ENCODE measurements at regions not wholly inside any gene's neighbourhood (a gene's known extent, or its start where the extent isn't known, plus 50 kb on each side); places are given as distances from the start of the nearest gene placed in this dataset.

GRCh38 chr9:26565118-26565517, 327.5 kb downstream of the CAAP1 start:
- no peaks in the 10 kb centered on the region for H3K9me3 ChIP-seq
- H3K27me3 ChIP-seq: no peaks in the 10 kb centered on the region
- no peak for ATAC-seq
- H3K36me3 ChIP-seq: no peaks in the 10 kb centered on the region
- intact Hi-C loops (cut with DNase I): no loop called here
- no peaks in the 10 kb centered on the region for H3K4me1 ChIP-seq
- no peak overlapping the region for H3K4me3 ChIP-seq
- no peak for DNase-seq
- no peak overlapping the region for H3K27ac ChIP-seq
- no peak for TF ChIP-seq CTCF (IDR thresholded peaks at IDR 0.05)

DNA sequence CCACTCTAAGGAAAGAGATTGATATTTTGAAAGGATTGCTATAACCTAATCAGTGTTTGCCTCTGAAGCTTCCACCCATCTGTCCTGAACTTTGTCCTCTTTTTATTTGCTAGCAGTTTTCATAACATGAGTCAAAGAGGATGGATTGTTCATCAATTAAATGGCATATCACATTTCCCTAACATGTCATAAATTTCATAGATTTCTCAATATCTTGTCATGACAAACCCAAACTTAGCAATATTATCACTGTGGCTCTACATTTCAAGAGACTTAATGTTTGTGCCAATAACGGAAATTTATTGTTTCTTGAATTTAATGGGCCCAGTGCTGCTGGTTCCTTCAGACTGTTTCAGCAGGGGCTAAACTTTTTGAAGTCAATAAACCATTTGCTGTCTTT, 330.3 kb downstream of the CAAP1 start:
- Histone ChIP-seq H3K27me3 (no peaks in the 10 kb centered on the region), H3K4me3 (no peak overlapping the region), H3K27ac (no peak overlapping the region), H3K4me1 (no peaks in the 10 kb centered on the region), H3K36me3 (no peaks in the 10 kb centered on the region), H3K9me3 (peaks cover 0 to 7% of the 10 kb centered on the region in 2 donors)
- no peak for TF ChIP-seq CTCF (IDR thresholded peaks at IDR 0.05)
- DNase-seq: no peak
- intact Hi-C loops (cut with DNase I): no loop called here
- ATAC-seq: no peak

GRCh38 chr9:26561928-26562327, 330.7 kb downstream of the CAAP1 start:
- Histone ChIP-seq H3K4me3 (no peak overlapping the region), H3K4me1 (no peaks in the 10 kb centered on the region), H3K9me3 (peaks cover 0 to 7% of the 10 kb centered on the region in 2 donors), H3K27me3 (no peaks in the 10 kb centered on the region), H3K36me3 (no peaks in the 10 kb centered on the region), H3K27ac (no peak overlapping the region)
- DNase-seq (peak in 1 of 4 donors; percentile 22), ATAC-seq (peak; percentile 59)
- TF ChIP-seq CTCF (IDR thresholded peaks at IDR 0.05): no peak
- intact Hi-C loops (cut with DNase I): no loop called here

- H3K4me3 ChIP-seq: no peak overlapping the region
- intact Hi-C loops (cut with DNase I): no loop called here
- no peak for TF ChIP-seq CTCF (IDR thresholded peaks at IDR 0.05)
Observed at GRCh38 chr9:26559506-26559905, 333.1 kb downstream of the CAAP1 start.

DNA sequence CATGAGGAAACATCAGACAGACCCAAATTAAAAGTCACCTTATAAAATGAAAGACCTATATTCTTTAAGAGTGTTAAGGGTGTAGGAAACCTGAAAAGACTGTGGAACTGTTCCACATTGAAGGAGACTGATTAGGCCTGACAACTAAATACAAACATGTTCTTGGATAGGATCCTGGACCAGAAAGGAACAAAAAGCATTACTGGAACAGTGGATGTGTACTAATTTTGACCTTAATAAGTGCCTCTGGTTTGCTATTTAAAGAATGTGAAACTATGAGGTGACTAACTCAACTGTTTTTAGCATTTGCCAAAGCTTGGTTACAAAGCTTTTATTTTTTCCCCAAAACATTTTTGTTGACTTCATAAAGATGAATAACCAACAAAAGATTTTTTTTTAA, 340.6 kb downstream of the CAAP1 start:
- peak; percentile 83 for ATAC-seq
- no peaks in the 10 kb centered on the region for H3K27me3 ChIP-seq
- H3K4me3 ChIP-seq: no peak overlapping the region
- H3K36me3 ChIP-seq: no peaks in the 10 kb centered on the region
- H3K9me3 ChIP-seq: no peaks in the 10 kb centered on the region
- H3K27ac ChIP-seq: no peak overlapping the region
- no peak for TF ChIP-seq CTCF (IDR thresholded peaks at IDR 0.05)
- intact Hi-C loops (cut with DNase I): no loop called here
- peak in 1 of 4 donors; percentile 4 for DNase-seq
- H3K4me1 ChIP-seq: no peaks in the 10 kb centered on the region

More at GRCh38 chr9:26559506-26559905, 333.1 kb downstream of the CAAP1 start:
- Histone ChIP-seq H3K36me3 (no peaks in the 10 kb centered on the region), H3K27ac (no peak overlapping the region), H3K27me3 (no peaks in the 10 kb centered on the region), H3K4me1 (no peaks in the 10 kb centered on the region), H3K9me3 (peaks cover 0 to 7% of the 10 kb centered on the region in 2 donors)
- ATAC-seq (no peak), DNase-seq (no peak)
